WTC11 (cell line): ENCODE measurements at regions not wholly inside any gene's neighbourhood (a gene's known extent, or its start where the extent isn't known, plus 50 kb on each side); places are given as distances from the start of the nearest gene placed in this dataset.

Source experiments
- ATAC-seq: fragments of 200-7000 bp; cut with Tn5 transposase; 2 replicates; pipeline ENCODE4 v1.10.0; 2021; ENCODE audit warnings: mild to moderate bottlenecking, moderate library complexity
- CTCF ChIA-PET: fragments of 300-600 bp; sonication (Branson Sonifier 250); formaldehyde crosslinking; loops from one replicate; lab custom pipeline; 2021; ENCODE audit warnings: antibody characterized with exemption; lab: Charles Lee
- POLR2A ChIA-PET: fragments of 350-600 bp; sonication (Branson Sonifier 250); formaldehyde crosslinking; loops from one replicate; lab custom pipeline; 2021; ENCODE audit warnings: antibody characterized with exemption; lab: Charles Lee
- DNase-seq: peaks from one replicate; pipeline ENCODE4 v3.0.0; 2021; ENCODE audit warnings: low spot score
- H3K27ac Mint-ChIP-seq: 2 replicates; pipeline ENCODE4 v1.8.0; 2021; ENCODE audit warnings: mixed read lengths
- H3K27me3 Mint-ChIP-seq: 2 replicates; pipeline ENCODE4 v1.8.0; 2021; ENCODE audit warnings: low read depth, mild to moderate bottlenecking, moderate library complexity, mixed read lengths
- H3K36me3 Mint-ChIP-seq: 2 replicates; pipeline ENCODE4 v1.8.0; 2021; ENCODE audit warnings: mixed read lengths
- H3K4me1 Mint-ChIP-seq: 2 replicates; pipeline ENCODE4 v1.8.0; 2022; ENCODE audit warnings: mixed read lengths
- H3K4me3 Mint-ChIP-seq: 2 replicates; pipeline ENCODE4 v1.8.0; 2021; ENCODE audit warnings: mild to moderate bottlenecking, moderate library complexity, mixed read lengths
- H3K9me3 Mint-ChIP-seq: 2 replicates; pipeline ENCODE4 v1.8.0; 2021; ENCODE audit warnings: mixed read lengths
- CREM ChIP-seq: sonication (generic); formaldehyde crosslinking; IDR thresholded peaks from 2 replicates; pipeline ENCODE4 v1.8.1; 2022; ENCODE audit warnings: mild to moderate bottlenecking, missing genetic modification reagents, moderate library complexity
- ELF4 ChIP-seq: sonication (generic); formaldehyde crosslinking; IDR thresholded peaks from 2 replicates; pipeline ENCODE4 v1.8.1; 2022; ENCODE audit warnings: low read depth, mild to moderate bottlenecking, moderate library complexity, missing genetic modification reagents
- ESRRA ChIP-seq: sonication (generic); formaldehyde crosslinking; IDR thresholded peaks from 2 replicates; pipeline ENCODE4 v1.8.1; 2022; ENCODE audit warnings: mild to moderate bottlenecking, missing genetic modification reagents, borderline replicate concordance
- FOXJ3 ChIP-seq: sonication (generic); formaldehyde crosslinking; IDR thresholded peaks from 2 replicates; pipeline ENCODE4 v1.9.0; 2021; ENCODE audit warnings: missing genetic modification reagents, mild to moderate bottlenecking, borderline replicate concordance
- FOXP1 ChIP-seq: sonication (generic); formaldehyde crosslinking; IDR thresholded peaks from 2 replicates; pipeline ENCODE4 v1.8.0; 2022; ENCODE audit warnings: missing genetic modification reagents, mild to moderate bottlenecking, moderate library complexity, borderline replicate concordance
- GABPB1 ChIP-seq: sonication (generic); formaldehyde crosslinking; IDR thresholded peaks from 2 replicates; pipeline ENCODE4 v1.8.1; 2023; ENCODE audit warnings: mild to moderate bottlenecking, missing genetic modification reagents
- HMGXB4 ChIP-seq: sonication (generic); formaldehyde crosslinking; IDR thresholded peaks from 2 replicates; pipeline ENCODE4 v1.8.1; 2023; ENCODE audit warnings: mild to moderate bottlenecking, moderate library complexity, missing genetic modification reagents
- MLX ChIP-seq: sonication (generic); formaldehyde crosslinking; IDR thresholded peaks from 2 replicates; pipeline ENCODE4 v1.8.1; 2023; ENCODE audit warnings: mild to moderate bottlenecking, missing genetic modification reagents, moderate library complexity
- NFATC4 ChIP-seq: fragments of 250-450 bp; sonication (Bioruptor Pico); IDR thresholded peaks from 2 replicates; pipeline ENCODE4 v1.9.0; 2021; ENCODE audit warnings: mild to moderate bottlenecking
- NFYB ChIP-seq: sonication (generic); formaldehyde crosslinking; conservative IDR thresholded peaks from 2 replicates; pipeline ENCODE4 v1.8.0; 2022; ENCODE audit warnings: low read depth, missing genetic modification reagents
- RELA ChIP-seq: sonication (generic); formaldehyde crosslinking; IDR thresholded peaks from 2 replicates; pipeline ENCODE4 v1.8.1; 2022; ENCODE audit warnings: missing genetic modification reagents, mild to moderate bottlenecking, borderline replicate concordance
- TCF7 ChIP-seq: sonication (generic); formaldehyde crosslinking; IDR thresholded peaks from 2 replicates; pipeline ENCODE4 v1.8.0; 2022; ENCODE audit warnings: mild to moderate bottlenecking, low read depth, missing genetic modification reagents, moderate library complexity
- TEAD4 ChIP-seq: sonication (generic); formaldehyde crosslinking; IDR thresholded peaks from 2 replicates; pipeline ENCODE4 v1.8.0; 2022; ENCODE audit warnings: mild to moderate bottlenecking, missing genetic modification reagents
- ZNF121 ChIP-seq: sonication (generic); formaldehyde crosslinking; IDR thresholded peaks from 2 replicates; pipeline ENCODE4 v1.8.0; 2023; ENCODE audit warnings: missing genetic modification reagents
- ZNF232 ChIP-seq: sonication (generic); formaldehyde crosslinking; IDR thresholded peaks from 2 replicates; pipeline ENCODE4 v1.8.0; 2022; ENCODE audit warnings: mild to moderate bottlenecking, missing genetic modification reagents
- ZNF425 ChIP-seq: fragments of 250-450 bp; sonication (Bioruptor Pico); conservative IDR thresholded peaks from 2 replicates; pipeline ENCODE4 v1.9.0; 2021; ENCODE audit warnings: mild to moderate bottlenecking
- TF ChIP-seq, protein P1 (sequence below): sonication (generic); formaldehyde crosslinking; IDR thresholded peaks from 2 replicates; pipeline ENCODE4 v1.8.1; 2023; ENCODE audit warnings: mild to moderate bottlenecking, missing genetic modification reagents
- TF ChIP-seq, protein P2 (sequence below): sonication (generic); formaldehyde crosslinking; IDR thresholded peaks from 2 replicates; pipeline ENCODE4 v1.8.0; 2023; ENCODE audit warnings: mild to moderate bottlenecking, missing genetic modification reagents
- TF ChIP-seq, protein P3 (sequence below): sonication (generic); formaldehyde crosslinking; conservative IDR thresholded peaks from 2 replicates; pipeline ENCODE4 v1.8.1; 2023; ENCODE audit warnings: mild to moderate bottlenecking, low read depth, missing genetic modification reagents, moderate library complexity

GRCh38 chr5:152907488-152908245, 502.6 kb upstream of the NMUR2 start:
- Mint-ChIP-seq H3K9me3 (peaks cover 9% of the 10 kb centered on the region; the same call in 1 of the 2 replicates), H3K27ac (no peak overlapping the region), H3K4me1 (no peaks in the 10 kb centered on the region), H3K36me3 (no peaks in the 10 kb centered on the region), H3K4me3 (no peak overlapping the region), H3K27me3 (no peaks in the 10 kb centered on the region)
- CTCF ChIA-PET: no interaction called here
- POLR2A ChIA-PET: no interaction called here
- DNase-seq: no peak
- no peak for TF ChIP-seq NFYB (CRISPR knock-in tag)
- no peak for ATAC-seq

- CTCF ChIA-PET: no interaction called here
- Mint-ChIP-seq H3K27ac (no peak overlapping the region), H3K4me3 (no peak overlapping the region), H3K27me3 (peaks cover 8% of the 10 kb centered on the region), H3K9me3 (peaks cover 21% of the 10 kb centered on the region), H3K36me3 (no peaks in the 10 kb centered on the region), H3K4me1 (peaks cover 3% of the 10 kb centered on the region; the same call in 1 of the 2 replicates)
- DNase-seq: no peak
- no peak for ATAC-seq
- POLR2A ChIA-PET: no interaction called here
- TF ChIP-seq, protein P1, sequence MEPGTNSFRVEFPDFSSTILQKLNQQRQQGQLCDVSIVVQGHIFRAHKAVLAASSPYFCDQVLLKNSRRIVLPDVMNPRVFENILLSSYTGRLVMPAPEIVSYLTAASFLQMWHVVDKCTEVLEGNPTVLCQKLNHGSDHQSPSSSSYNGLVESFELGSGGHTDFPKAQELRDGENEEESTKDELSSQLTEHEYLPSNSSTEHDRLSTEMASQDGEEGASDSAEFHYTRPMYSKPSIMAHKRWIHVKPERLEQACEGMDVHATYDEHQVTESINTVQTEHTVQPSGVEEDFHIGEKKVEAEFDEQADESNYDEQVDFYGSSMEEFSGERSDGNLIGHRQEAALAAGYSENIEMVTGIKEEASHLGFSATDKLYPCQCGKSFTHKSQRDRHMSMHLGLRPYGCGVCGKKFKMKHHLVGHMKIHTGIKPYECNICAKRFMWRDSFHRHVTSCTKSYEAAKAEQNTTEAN (CRISPR knock-in tag): no peak
- TF ChIP-seq MLX (CRISPR knock-in tag) (no peak), GABPB1 (no peak), RELA (no peak), ZNF232 (CRISPR knock-in tag) (no peak), HMGXB4 (CRISPR knock-in tag) (no peak), ZNF425 (no peak)
- TF ChIP-seq, protein P2, sequence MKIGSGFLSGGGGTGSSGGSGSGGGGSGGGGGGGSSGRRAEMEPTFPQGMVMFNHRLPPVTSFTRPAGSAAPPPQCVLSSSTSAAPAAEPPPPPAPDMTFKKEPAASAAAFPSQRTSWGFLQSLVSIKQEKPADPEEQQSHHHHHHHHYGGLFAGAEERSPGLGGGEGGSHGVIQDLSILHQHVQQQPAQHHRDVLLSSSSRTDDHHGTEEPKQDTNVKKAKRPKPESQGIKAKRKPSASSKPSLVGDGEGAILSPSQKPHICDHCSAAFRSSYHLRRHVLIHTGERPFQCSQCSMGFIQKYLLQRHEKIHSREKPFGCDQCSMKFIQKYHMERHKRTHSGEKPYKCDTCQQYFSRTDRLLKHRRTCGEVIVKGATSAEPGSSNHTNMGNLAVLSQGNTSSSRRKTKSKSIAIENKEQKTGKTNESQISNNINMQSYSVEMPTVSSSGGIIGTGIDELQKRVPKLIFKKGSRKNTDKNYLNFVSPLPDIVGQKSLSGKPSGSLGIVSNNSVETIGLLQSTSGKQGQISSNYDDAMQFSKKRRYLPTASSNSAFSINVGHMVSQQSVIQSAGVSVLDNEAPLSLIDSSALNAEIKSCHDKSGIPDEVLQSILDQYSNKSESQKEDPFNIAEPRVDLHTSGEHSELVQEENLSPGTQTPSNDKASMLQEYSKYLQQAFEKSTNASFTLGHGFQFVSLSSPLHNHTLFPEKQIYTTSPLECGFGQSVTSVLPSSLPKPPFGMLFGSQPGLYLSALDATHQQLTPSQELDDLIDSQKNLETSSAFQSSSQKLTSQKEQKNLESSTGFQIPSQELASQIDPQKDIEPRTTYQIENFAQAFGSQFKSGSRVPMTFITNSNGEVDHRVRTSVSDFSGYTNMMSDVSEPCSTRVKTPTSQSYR (CRISPR knock-in tag): no peak
These were observed 507.8 kb upstream of the NMUR2 start for GRCh38 chr5:152912924-152913323.

GRCh38 chr5:152932621-152933020, 527.5 kb upstream of the NMUR2 start:
- POLR2A ChIA-PET: no interaction called here
- DNase-seq (no peak), ATAC-seq (no peak)
- Mint-ChIP-seq H3K4me1 (peaks cover 9% of the 10 kb centered on the region), H3K9me3 (peaks cover 7% of the 10 kb centered on the region), H3K27ac (no peak overlapping the region), H3K27me3 (no peaks in the 10 kb centered on the region), H3K36me3 (peaks cover under 1% of the 10 kb centered on the region; the same call in 1 of the 2 replicates), H3K4me3 (no peak overlapping the region)
- CTCF ChIA-PET: no interaction called here
- TF ChIP-seq TEAD4 (no peak), TCF7 (no peak), CREM (no peak), ESRRA (CRISPR knock-in tag) (no peak), FOXP1 (CRISPR knock-in tag) (no peak), FOXJ3 (no peak), NFATC4 (no peak), ZNF121 (CRISPR knock-in tag) (no peak), ELF4 (CRISPR knock-in tag) (no peak)
- TF ChIP-seq, protein P3, sequence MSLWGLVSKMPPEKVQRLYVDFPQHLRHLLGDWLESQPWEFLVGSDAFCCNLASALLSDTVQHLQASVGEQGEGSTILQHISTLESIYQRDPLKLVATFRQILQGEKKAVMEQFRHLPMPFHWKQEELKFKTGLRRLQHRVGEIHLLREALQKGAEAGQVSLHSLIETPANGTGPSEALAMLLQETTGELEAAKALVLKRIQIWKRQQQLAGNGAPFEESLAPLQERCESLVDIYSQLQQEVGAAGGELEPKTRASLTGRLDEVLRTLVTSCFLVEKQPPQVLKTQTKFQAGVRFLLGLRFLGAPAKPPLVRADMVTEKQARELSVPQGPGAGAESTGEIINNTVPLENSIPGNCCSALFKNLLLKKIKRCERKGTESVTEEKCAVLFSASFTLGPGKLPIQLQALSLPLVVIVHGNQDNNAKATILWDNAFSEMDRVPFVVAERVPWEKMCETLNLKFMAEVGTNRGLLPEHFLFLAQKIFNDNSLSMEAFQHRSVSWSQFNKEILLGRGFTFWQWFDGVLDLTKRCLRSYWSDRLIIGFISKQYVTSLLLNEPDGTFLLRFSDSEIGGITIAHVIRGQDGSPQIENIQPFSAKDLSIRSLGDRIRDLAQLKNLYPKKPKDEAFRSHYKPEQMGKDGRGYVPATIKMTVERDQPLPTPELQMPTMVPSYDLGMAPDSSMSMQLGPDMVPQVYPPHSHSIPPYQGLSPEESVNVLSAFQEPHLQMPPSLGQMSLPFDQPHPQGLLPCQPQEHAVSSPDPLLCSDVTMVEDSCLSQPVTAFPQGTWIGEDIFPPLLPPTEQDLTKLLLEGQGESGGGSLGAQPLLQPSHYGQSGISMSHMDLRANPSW: no peak
- TF ChIP-seq, protein P1 (CRISPR knock-in tag): no peak
